ENCODE measurements at regions not wholly inside any gene's neighbourhood (a gene's known extent, or its start where the extent isn't known, plus 50 kb on each side); places are given as distances from the start of the nearest gene placed in this dataset.

DNA sequence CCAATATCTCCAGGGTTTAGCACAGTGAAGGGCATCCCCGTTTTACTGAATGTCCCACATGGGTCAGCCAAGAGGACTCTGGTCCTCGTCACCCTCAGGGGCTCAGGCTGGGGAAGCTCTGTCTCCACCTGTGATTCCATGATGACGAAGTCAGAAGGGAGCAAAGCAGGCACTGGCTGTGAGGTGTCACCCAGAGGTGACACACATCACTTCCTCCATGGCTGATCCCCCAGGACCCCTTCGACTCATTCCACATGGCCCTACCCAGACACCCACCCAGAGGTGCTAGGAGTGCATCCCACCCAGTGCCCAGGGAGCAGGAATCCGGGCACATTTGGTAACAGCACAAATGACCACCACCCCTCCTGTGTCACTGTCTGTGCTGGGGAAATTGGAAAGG is 145.2 kb upstream of the VSTM2B start:
- TF ChIP-seq, protein P1, sequence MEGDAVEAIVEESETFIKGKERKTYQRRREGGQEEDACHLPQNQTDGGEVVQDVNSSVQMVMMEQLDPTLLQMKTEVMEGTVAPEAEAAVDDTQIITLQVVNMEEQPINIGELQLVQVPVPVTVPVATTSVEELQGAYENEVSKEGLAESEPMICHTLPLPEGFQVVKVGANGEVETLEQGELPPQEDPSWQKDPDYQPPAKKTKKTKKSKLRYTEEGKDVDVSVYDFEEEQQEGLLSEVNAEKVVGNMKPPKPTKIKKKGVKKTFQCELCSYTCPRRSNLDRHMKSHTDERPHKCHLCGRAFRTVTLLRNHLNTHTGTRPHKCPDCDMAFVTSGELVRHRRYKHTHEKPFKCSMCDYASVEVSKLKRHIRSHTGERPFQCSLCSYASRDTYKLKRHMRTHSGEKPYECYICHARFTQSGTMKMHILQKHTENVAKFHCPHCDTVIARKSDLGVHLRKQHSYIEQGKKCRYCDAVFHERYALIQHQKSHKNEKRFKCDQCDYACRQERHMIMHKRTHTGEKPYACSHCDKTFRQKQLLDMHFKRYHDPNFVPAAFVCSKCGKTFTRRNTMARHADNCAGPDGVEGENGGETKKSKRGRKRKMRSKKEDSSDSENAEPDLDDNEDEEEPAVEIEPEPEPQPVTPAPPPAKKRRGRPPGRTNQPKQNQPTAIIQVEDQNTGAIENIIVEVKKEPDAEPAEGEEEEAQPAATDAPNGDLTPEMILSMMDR (IDR thresholded peaks at IDR 0.05) = no peak
- TF ChIP-seq EZH2 (IDR thresholded peaks at IDR 0.05) = no peak
